T-helper 2 cell treated with Interferon-gamma antibody and Interleukin-4, amounts not matched to agents 100 ng/mL and 5 ng/mL, for 36 hours (primary cell): ENCODE measurements at regions not wholly inside any gene's neighbourhood (a gene's known extent, or its start where the extent isn't known, plus 50 kb on each side); places are given as distances from the start of the nearest gene placed in this dataset.
"Not testable (repeated sequence)": the region's sequence is repeated elsewhere in the genome, so short reads cannot be mapped to it uniquely, and the experiment has no call there.

Source experiments
- intact Hi-C: fragments of 100-400 bp; cut with micrococcal nuclease; formaldehyde crosslinking; loops from one replicate; pipeline ENCODE4 v1.15.1; 2023

DNA sequence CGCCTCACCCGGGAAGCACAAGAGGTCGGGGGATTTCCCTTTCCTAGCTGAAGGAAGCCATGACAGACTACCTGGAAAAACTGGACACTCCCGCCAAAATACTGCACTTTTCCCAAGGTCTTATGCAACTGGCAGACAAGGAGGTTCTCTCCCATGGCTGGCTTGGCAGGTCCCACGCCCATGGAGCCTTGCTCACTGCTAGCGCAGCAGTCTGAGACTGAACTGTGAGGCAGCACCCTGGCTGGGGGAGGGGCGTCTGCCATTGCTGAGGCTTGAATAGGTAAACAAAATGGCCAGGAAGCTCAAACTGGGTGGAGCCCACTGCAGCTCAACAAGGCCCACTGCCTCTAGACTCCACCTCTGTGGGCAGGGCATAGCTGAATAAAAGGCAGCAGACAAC, 92.1 kb downstream of the C4BPA start:
- intact Hi-C loops, result not testable (repeated sequence)

- intact Hi-C loops, result not testable (repeated sequence)
Measured at GRCh38 chr1:207201534-207201933, 97.5 kb downstream of the C4BPA start.

GRCh38 chr1:207202480-207202879, 98.4 kb downstream of the C4BPA start:
- intact Hi-C loops, result no loop called here

DNA sequence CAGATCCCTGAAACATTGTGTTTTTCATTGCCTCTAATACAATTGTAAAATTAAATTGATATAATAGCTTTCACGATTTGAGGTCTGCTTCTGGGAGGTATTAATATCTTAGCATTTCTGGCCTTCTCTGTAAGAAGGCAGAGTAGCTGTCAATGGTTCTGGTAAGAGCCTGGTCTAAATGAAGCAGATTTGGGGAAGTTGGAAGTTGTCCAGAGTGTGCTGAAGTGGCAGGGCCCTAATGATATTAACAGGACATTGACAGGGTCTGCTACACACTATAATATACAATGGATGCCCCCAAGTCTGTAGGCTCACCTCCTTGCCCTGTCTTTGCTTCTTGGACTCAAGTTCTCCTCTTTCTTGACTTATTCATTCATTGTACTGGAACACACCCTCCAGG, 99.5 kb downstream of the C4BPA start:
- intact Hi-C loops, result no loop called here

DNA sequence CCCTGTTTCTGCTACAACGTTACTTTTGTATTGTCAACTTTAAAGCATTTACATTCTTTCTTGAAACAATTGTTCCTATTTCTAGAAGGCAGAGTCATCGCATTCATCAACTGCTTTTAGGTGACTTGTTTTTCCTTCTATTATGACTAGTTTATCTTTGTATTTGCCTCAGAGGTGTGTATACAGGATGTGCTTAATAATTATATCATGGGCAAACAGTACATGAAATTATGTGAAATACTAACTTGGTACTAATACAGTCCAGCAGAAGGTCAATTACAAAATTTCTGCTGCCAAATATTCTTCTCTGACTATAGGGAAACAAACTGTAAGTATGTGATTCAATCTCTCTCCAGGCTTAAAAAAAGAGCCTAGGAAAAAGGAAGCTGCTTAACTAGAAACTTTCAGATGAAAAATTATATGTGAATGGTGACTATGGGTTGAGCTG, 101.6 kb downstream of the C4BPA start:
- intact Hi-C loops, result no loop called here

DNA sequence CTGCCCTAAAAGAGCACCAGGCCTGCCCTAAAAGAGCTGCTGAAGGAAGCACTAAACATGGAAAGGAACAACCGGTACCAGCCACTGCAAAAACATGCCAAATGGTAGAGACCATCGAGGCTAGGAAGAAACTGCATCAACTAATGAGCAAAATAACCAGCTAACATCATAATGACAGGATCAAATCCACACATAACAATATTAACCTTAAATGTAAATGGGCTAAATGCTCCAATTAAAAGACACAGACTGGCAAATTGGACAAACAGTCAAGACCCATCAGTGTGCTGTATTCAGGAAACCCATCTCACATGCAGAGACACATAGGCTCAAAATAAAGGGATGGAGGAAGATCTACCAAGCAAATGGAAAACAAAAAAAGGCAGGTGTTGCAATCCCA, 104.7 kb downstream of the C4BPA start:
- intact Hi-C loops, result not testable (repeated sequence)

DNA sequence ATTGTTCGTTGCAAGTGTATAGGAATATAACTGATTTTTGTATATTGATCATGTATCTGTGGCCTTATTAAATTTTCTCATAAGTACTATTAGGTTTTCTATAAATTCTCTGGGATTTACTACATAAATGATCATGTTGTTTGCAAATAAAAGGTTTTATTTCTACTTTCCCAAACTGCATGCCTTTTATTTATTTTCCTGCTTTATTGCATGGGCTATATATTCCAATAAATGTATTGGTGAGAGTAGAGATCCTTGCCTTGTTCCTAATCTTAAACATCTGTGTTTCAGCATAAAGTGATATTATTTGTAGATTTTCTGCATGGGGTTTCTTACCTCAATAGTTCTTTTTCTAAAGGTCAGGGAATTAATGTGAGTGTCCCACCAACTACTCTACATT, 107.0 kb upstream of the CD55 start:
- intact Hi-C loops, result no loop called here

DNA sequence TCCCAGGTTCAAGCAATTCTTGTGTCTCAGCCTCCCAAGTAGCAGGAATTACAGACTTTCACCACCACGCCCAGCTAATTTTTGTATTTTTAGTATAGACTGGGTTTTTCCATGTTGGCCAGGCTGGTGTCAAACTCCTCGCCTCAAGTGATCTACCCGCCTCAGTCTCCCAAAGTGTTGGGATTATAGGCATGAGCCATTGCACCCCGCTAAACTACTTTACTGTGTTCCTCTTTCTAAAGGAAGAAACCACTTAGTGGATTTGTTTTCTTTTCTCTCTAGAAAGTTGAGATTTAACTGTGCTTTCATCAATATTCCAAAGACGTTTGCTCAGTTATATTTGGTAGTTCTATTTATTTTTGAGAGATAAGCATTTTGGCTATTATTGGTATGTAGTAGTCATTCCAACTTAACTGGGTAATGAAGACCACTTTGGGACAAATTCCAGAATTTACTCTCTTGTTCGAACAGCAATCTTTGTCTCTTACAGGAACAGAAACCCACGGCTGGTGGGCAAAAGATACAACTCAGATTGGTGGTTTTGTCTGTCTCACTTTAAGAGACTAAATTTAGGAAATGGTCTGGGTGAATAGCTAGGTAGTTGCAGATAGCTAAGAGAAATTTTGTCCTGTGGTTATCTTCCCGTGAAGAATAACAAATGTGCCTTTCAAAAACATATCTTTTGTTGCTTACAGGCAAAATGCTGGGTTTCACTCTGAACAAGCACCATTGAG, 103.5 kb upstream of the CD55 start:
- intact Hi-C loops, result no loop called here

DNA sequence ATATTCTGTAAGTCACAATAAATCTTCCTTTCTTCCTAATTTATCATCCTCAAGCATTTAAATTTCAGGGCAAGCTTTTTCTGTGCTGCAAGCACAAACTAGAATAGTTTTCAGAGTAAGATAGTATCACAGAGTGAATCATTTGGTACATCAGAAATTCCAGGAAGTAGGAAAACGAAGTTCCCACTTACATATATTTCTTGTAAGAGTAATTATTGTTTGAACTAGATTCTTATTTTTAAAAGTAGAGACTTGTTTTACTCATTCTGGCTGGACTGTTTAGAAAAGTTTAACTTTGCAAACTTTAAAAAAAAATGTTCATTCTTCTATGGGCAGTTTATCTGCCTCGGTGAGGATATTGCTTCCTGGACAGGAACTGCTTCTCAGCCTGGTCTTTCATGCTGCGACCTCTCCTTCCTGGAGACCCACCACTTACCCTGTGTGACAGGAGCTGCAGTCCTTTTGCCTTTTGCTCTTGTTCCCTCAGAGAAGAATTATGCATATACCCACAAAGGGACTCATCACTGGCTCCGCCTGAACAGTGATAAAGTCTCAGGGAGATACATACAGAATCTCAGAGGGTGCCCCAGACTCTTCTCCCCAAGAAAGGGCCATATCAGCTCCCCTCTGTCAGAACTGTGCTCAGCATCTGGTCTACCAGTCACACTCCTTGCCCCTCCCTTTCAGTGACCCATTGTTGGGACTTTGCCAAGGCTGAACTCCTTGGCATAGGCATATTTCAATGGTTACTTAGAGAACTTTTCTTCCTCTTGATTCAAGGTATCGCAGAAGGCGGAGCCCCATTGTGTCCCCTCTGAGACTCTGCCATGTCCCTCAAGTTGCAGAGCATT, 102.7 kb upstream of the CD55 start:
- intact Hi-C loops, result no loop called here

DNA sequence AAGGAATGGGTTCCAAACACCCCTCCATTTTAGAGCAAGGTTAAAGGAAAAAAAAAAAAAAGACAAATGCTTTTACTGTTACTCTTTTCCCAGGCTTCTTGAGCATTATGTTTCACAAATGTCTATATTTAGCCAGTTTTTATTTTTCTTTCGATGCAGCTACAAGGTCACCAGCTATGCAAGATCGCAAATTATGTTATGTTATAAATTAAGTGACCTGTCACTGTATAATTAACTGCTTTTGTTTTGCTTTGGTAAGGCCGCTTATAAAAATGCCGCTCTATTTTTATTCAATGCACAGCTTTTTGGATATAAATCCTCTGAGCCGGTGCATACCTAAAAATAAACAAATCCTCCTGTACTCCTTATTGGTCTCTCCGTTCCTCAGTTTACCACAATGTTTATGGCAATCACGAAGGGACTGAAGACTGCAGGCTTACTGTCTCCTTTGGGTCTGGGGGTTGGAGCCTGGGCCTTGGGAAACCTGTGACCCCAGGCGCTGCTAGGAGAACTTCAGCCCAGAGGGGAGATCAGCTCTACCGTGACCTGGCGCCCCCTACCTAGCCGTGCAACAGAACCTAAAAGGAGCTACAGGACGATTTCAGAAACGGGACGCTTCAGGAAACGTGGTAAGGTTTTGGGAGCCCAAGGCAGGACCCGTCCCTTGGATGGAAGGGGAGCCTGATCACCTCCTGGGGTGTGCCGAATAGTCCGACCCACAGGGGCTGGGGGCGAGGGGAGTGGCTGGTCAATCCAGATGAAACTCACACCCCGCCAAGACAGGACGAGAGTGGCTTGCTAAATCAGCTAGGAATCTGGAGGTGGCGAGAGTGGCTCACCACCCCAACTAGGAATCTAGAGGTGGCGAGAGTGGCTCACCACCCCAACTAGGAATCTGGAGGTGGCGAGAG, 101.2 kb upstream of the CD55 start:
- intact Hi-C loops, result no loop called here

DNA sequence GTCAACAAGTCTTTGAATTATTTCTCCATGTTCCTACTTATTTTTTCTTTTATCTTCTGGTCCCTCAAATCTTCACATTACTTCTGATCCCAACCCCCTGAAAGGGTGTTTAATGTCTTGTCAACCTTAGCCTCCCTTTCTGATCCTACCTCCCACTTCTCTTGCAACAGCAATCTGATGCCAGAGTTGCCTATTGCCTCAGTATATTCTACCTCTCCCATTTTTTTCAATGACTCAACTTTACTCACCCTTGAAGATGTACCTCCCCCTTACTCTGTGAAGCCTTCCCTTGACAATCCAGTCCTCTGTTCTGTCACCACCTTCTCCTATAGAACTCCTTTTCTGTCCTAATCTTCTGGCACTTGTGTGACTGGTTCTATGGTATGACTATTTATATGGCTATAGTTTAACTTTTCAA, 99.5 kb upstream of the CD55 start:
- intact Hi-C loops, result no loop called here

DNA sequence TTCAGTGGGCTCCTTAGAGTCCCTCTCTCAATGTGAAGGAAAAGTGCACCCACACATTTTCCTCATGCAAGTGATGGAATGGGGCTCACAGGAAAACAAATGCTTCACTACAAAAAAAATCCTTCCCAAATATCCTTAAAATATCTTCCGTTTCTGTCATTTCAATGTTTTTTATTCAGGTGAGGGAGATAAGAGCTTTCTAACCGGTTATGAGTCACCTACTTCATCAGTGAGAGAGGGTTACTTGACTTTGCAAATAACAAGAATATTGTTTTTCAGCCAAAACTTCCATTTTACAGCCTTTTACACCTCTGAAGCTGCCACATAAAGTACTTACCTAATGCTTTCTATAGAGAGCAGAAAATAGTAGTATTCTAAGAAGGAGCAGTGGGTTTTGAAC, 98.3 kb upstream of the CD55 start:
- intact Hi-C loops, result no loop called here

DNA sequence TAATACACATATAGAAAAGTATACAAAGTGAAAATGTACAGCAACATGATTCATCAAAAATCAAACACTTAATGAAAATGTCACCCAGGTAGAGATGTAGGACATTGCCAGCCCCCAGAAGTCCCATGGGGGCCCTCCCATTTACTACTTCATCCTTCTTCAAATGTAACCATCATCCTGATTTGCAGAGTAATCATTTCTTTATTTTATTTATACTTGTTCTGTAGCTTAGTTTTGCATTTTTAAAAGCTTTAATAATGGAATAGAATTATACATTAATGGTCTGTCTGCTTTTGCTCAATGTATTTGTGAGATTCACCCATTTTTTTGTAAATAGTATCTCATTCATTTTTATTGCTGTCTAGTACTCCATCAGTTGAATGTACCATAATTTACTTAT, 96.8 kb upstream of the CD55 start:
- intact Hi-C loops, result no loop called here

GRCh38 chr1:207227131-207227630, 94.3 kb upstream of the CD55 start:
- intact Hi-C loops, result no loop called here

- intact Hi-C loops, result no loop called here
Measured at GRCh38 chr1:207228987-207229386, 92.5 kb upstream of the CD55 start.

DNA sequence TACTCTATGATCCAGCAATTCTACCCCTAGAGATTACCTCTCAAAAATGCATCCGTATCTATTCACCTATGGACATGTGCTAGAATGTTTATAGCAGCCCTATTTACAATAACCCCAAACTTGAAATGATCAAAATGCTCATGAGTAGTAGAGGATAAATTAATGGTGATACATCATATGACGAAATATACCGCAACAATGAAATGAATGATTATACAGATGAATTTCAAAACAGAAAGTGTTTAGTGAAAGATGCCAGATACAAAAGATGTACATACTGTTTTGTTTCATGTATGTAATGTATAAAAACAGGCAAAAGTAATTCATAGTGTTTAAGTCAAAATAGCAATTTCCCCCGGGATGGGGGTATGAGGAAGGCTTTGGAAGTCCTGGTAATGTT, 91.0 kb upstream of the CD55 start:
- intact Hi-C loops, result no loop called here

- intact Hi-C loops, result no loop called here
Measured at GRCh38 chr1:207234690-207235089, 86.8 kb upstream of the CD55 start.

DNA sequence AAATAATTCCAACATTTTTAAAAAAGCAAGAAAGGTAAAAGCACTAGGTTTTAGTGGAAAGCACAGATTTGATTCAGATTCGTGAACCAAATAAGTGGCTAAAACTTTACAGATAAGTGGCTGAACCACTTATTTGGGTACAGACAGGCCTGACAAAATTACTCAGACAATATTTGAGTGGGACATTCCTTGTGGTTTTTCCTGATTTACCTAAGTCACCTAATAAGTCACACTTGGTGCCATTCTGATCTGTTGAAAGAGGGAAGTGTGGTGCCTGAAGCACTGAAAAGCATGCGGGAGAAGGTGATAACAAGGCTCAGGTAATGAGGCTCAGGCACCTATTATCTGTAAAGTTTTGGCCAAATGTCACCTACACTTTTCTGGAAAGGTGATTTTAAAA, 81.6 kb upstream of the CD55 start:
- intact Hi-C loops, result loop anchor here (10.0 kb wide), 1 partner anchor 165 kb away; no protein-coding TSS in a partner anchor

DNA sequence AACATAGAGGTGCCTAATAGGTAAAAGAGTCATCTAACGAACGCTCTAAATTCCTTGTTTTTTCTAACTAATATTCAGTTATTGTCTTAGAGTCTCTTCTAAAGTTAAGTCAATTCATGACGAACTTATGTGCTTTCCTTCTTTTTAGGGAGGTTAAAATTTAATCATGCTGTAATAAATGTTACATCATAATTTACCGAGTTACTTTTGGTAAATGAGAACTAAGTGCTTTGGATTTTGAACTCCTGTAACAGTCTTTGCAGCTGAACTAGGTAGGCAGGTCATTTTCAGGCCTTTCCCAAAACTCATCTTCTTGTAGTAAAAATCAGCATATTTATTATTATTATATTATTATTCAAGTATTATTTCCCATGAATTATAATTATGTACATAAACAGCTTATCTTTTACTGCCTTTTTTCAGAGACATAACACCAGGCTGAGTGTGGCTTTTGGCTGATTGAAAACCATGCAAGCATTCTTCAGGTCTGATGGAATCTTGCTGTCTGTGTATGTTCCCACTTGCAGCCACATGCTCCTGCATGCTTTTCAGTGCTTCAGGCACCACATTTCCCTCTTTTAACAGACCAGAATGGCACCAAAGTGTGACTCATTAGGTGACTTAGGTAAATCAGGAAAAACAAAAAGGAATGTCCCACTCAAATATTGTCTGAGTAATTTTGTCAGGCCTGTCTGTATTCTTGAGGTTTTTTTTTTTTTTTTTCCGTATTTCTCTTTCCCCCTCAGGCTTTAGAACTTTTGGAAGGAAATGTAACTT, 81.0 kb upstream of the CD55 start:
- intact Hi-C loops, result loop anchor here (10.0 kb wide), 1 partner anchor 164 kb away; no protein-coding TSS in a partner anchor

- intact Hi-C loops, result loop anchor here (10.0 kb wide), 1 partner anchor 163 kb away; no protein-coding TSS in a partner anchor
Measured at GRCh38 chr1:207241164-207241934, 80.1 kb upstream of the CD55 start.
